IMR-90 (cell line): ENCODE measurements at regions not wholly inside any gene's neighbourhood (a gene's known extent, or its start where the extent isn't known, plus 50 kb on each side); places are given as distances from the start of the nearest gene placed in this dataset.

Experiments
- ATAC-seq: fragments of 200-7000 bp; cut with Tn5 transposase; 2 replicates; pipeline ENCODE4 v1.9.1; 2020; ENCODE audit warnings: low read depth, mild to moderate bottlenecking, moderate library complexity
- BruUV-seq: library from RNA; stranded (reverse); fragments of 400-500 nt; replicated peaks from 2 replicates; lab custom pipeline; 2021; lab: Mats Ljungman, UMichigan
- CTCF ChIA-PET: fragments of 300-600 bp; formaldehyde crosslinking; extraction: SDS; loops from one replicate; lab custom pipeline; 2021; ENCODE audit warnings: antibody characterized with exemption; lab: Yijun Ruan, JAX
- POLR2A ChIA-PET: fragments of 300-600 bp; sonication (Branson Sonifier 250); formaldehyde crosslinking; loops from one replicate; lab custom pipeline; 2022; ENCODE audit warnings: antibody characterized with exemption; ENCODE audit not compliant: unreplicated experiment; lab: Charles Lee
- DNase-seq: peaks from one replicate; pipeline ENCODE4 v3.0.0; 2013
- H2AFZ ChIP-seq: replicated peaks from 2 replicates; pipeline ENCODE3; 2013; ENCODE audit warnings: low read length, mild to moderate bottlenecking; ENCODE audit not compliant: poor library complexity
- H2AK5ac ChIP-seq: 2 replicates; pipeline ENCODE4 v1.6.1; 2013; ENCODE audit warnings: low read depth, low read length, inconsistent platforms
- H2AK9ac ChIP-seq: replicated peaks from 2 replicates; pipeline ENCODE3; 2013; ENCODE audit warnings: mild to moderate bottlenecking, low read depth, low read length, moderate library complexity; ENCODE audit not compliant: poor library complexity
- H2BK120ac ChIP-seq: 2 replicates; pipeline ENCODE4 v1.6.1; 2013; ENCODE audit warnings: low read depth, low read length, inconsistent platforms
- H2BK15ac ChIP-seq: 3 replicates; pipeline ENCODE4 v1.6.1; 2013; ENCODE audit warnings: low read depth, low read length, inconsistent platforms
- H2BK20ac ChIP-seq: 2 replicates; pipeline ENCODE4 v1.6.1; 2013; ENCODE audit warnings: low read depth, mild to moderate bottlenecking, inconsistent platforms, low read length, moderate library complexity
- H2BK5ac ChIP-seq: 2 replicates; pipeline ENCODE4 v1.6.1; 2013; ENCODE audit warnings: mild to moderate bottlenecking, low read depth, low read length, inconsistent platforms; ENCODE audit not compliant: poor library complexity, severe bottlenecking
- H3K14ac ChIP-seq: replicated peaks from 2 replicates; pipeline ENCODE4 v1.6.1; 2013; ENCODE audit warnings: low read depth, low read length, inconsistent platforms
- H3K18ac ChIP-seq: 2 replicates; pipeline ENCODE4 v1.6.1; 2013; ENCODE audit warnings: low read depth, low read length, control low read depth
- H3K23ac ChIP-seq: 2 replicates; pipeline ENCODE4 v1.6.1; 2013; ENCODE audit warnings: low read depth, low read length, inconsistent platforms
- H3K27ac ChIP-seq: 2 replicates; pipeline ENCODE4 v1.5.1; 2013; ENCODE audit warnings: mild to moderate bottlenecking, control low read depth, low read length; ENCODE audit not compliant: insufficient read depth
- H3K27me3 ChIP-seq: 2 replicates; pipeline ENCODE4 v1.6.1; 2013; ENCODE audit warnings: low read length; ENCODE audit not compliant: control insufficient read depth, insufficient read depth
- H3K36me3 ChIP-seq: 2 replicates; pipeline ENCODE4 v1.6.1; 2013; ENCODE audit warnings: low read length, mixed read lengths; ENCODE audit not compliant: control insufficient read depth, insufficient read depth
- H3K4ac ChIP-seq: 2 replicates; pipeline ENCODE4 v1.6.1; 2013; ENCODE audit warnings: low read depth, low read length, inconsistent platforms
- H3K4me1 ChIP-seq: 2 replicates; pipeline ENCODE4 v1.6.1; 2013; ENCODE audit warnings: low read length, mixed read lengths; ENCODE audit not compliant: control insufficient read depth, insufficient read depth
- H3K4me2 ChIP-seq: 2 replicates; pipeline ENCODE4 v1.6.1; 2013; ENCODE audit warnings: low read depth, mild to moderate bottlenecking, control low read depth, low read length, moderate library complexity
- H3K4me3 ChIP-seq: 2 replicates; pipeline ENCODE4 v1.5.1; 2013; ENCODE audit warnings: low read depth, mild to moderate bottlenecking, control low read depth, low read length, moderate library complexity; ENCODE audit not compliant: insufficient read depth
- H3K56ac ChIP-seq: 2 replicates; pipeline ENCODE4 v1.6.1; 2013; ENCODE audit warnings: low read length, inconsistent platforms; ENCODE audit not compliant: insufficient read depth; ENCODE audit errors: extremely low read depth
- H3K79me1 ChIP-seq, 2 experiments: 2 replicates each; pipeline ENCODE4 v1.6.1; 2013; ENCODE audit warnings: low read length in 2 of 2, inconsistent platforms in 1 of 2, low read depth in 1 of 2
- H3K9ac ChIP-seq: 2 replicates; pipeline ENCODE4 v1.6.1; 2013; ENCODE audit warnings: low read depth, low read length, control low read depth
- H3K9me1 ChIP-seq: 2 replicates; pipeline ENCODE4 v1.6.1; 2013; ENCODE audit warnings: low read length, inconsistent platforms; ENCODE audit not compliant: insufficient read depth
- H3K9me3 ChIP-seq: 2 replicates; pipeline ENCODE4 v1.6.1; 2013; ENCODE audit warnings: low read length; ENCODE audit not compliant: control insufficient read depth, insufficient read depth
- H4K20me1 ChIP-seq: 2 replicates; pipeline ENCODE4 v1.6.1; 2013; ENCODE audit warnings: low read length, inconsistent platforms; ENCODE audit not compliant: insufficient read depth
- H4K5ac ChIP-seq: 2 replicates; pipeline ENCODE4 v1.6.1; 2013; ENCODE audit warnings: mild to moderate bottlenecking, low read depth, low read length, control low read depth
- H4K8ac ChIP-seq, 2 experiments: 2 replicates each; pipeline ENCODE4 v1.6.1; 2013; ENCODE audit warnings: low read depth in 2 of 2, low read length in 2 of 2, control low read depth in 1 of 2, inconsistent platforms in 1 of 2
- H4K91ac ChIP-seq: 2 replicates; pipeline ENCODE4 v1.6.1; 2013; ENCODE audit warnings: low read depth, low read length, inconsistent platforms; ENCODE audit not compliant: insufficient read depth
- BHLHE40 ChIP-seq: fragments of 150-350 bp; IDR thresholded peaks from 2 replicates; pipeline ENCODE4 v1.6.1; 2016; ENCODE audit warnings: mild to moderate bottlenecking, low read depth, low read length
- CHD1 ChIP-seq: IDR thresholded peaks from 2 replicates; pipeline ENCODE4 v1.6.1; 2012; ENCODE audit warnings: low read depth, low read length, improper control_type of control experiment
- FOS ChIP-seq: fragments of 150-350 bp; IDR thresholded peaks from 2 replicates; pipeline ENCODE4 v1.6.1; 2016; ENCODE audit warnings: low read depth, low read length
- MAZ ChIP-seq: IDR thresholded peaks from 2 replicates; pipeline ENCODE4 v1.6.1; 2012; ENCODE audit warnings: low read depth, mild to moderate bottlenecking, low read length, improper control_type of control experiment, moderate library complexity, borderline replicate concordance
- MXI1 ChIP-seq: IDR thresholded peaks from 2 replicates; pipeline ENCODE4 v1.6.1; 2012; ENCODE audit warnings: low read depth, mild to moderate bottlenecking, low read length, moderate library complexity, borderline replicate concordance
- NFE2L2 ChIP-seq: fragments of 150-350 bp; IDR thresholded peaks from 2 replicates; pipeline ENCODE4 v1.6.1; 2016; ENCODE audit warnings: low read depth, mild to moderate bottlenecking, low read length
- POLR2A ChIP-seq: IDR thresholded peaks from 2 replicates; pipeline ENCODE4 v1.6.1; 2012; ENCODE audit warnings: mild to moderate bottlenecking, low read depth, low read length
- RAD21 ChIP-seq: IDR thresholded peaks from 2 replicates; pipeline ENCODE4 v1.6.1; 2012; ENCODE audit warnings: low read length, improper control_type of control experiment
- RFX5 ChIP-seq: IDR thresholded peaks from 2 replicates; pipeline ENCODE4 v1.8.0; 2012; ENCODE audit warnings: low read depth, mild to moderate bottlenecking, low read length, moderate library complexity
- SMC3 ChIP-seq: fragments of 150-350 bp; IDR thresholded peaks from 2 replicates; pipeline ENCODE4 v1.6.1; 2016; ENCODE audit warnings: low read depth, mild to moderate bottlenecking, antibody characterized with exemption, low read length, moderate library complexity
- WGBS, 2 experiments: methylation state at CpG; one replicate each; pipeline versions ENCODE4 v1.1.5 to v1.1.7; 2013; ENCODE audit warnings: missing lambda C conversion rate in 2 of 2; ENCODE audit not compliant: insufficient read length in 1 of 2; ENCODE audit errors: extremely low coverage in 2 of 2; 5-methylcytosine and 5-hydroxymethylcytosine counted together
- dilution Hi-C: fragments of 300-500 bp; cut with HindIII; formaldehyde crosslinking; loops from one replicate; pipeline ENCODE4 v1.14.3; 2018; ENCODE audit warnings: low sequenced_read_pairs; ENCODE audit not compliant: unreplicated experiment
- in situ Hi-C: fragments of 300-500 bp; cut with MboI; formaldehyde crosslinking; loops from 3 replicates; pipeline ENCODE4 v1.14.3; 2019; ENCODE audit warnings: low sequenced_read_pairs, inconsistent platforms, mixed read lengths
- intact Hi-C: fragments of 100-400 bp; cut with micrococcal nuclease; formaldehyde crosslinking; loops from 2 replicates; pipeline ENCODE4 v1.10.0; 2022
- TF ChIP-seq, protein P1 (sequence below): fragments of 150-350 bp; IDR thresholded peaks from 2 replicates; pipeline ENCODE4 v1.6.1; 2016; ENCODE audit warnings: low read depth, mild to moderate bottlenecking, low read length, moderate library complexity, borderline replicate concordance
- TF ChIP-seq, protein P2 (sequence below): fragments of 150-350 bp; IDR thresholded peaks from 2 replicates; pipeline ENCODE4 v1.6.1; 2017; ENCODE audit warnings: mild to moderate bottlenecking, antibody characterized with exemption, low read length, low read depth

DNA sequence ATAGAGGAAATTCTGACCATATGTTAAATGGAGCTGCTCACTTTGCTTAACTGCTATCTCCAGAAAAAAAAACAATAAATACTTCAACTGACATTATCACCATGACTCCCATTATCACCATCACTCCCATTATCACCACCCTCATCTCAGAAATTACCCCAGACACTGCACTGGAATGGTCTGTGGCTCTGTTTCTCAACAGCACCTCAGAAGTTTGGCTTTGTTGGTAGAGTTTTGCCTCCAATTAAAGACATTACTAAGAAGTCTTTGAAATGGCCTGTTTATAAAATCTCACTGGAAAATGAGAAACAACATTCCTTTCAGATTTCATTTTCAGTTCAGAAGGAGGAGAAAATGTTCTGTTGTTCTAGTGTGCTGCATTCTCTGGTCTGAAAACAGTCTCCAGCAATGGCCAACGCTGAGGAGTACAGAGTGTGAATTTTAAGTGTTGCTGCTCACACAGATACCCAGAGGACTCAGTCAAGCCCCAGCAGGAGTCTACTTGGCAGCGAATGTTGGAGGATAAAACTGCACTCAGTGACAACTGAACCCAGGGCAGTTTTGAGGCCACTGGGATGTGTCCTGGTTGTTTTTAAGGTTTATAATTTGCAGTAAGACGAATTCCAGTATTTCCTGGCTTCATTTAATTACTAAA is 364.5 kb upstream of the CDH2 start:
- WGBS, 2 experiments, result 0% methylated on average over 1 of the region's 3 CpGs; no CpG with 5 or more reads in 1 of the 2 experiments
- CTCF ChIA-PET, result no interaction called here
- no peak overlapping the region for H3K4me3 ChIP-seq

More for the DNA sequence above, 364.5 kb upstream of the CDH2 start:
- no peaks in the 10 kb centered on the region for H3K9me1 ChIP-seq
- no peak overlapping the region for H4K91ac ChIP-seq
- no peak overlapping the region for H4K8ac ChIP-seq
- H2AK5ac ChIP-seq, result no peak overlapping the region
- no peak overlapping the region for H2AK9ac ChIP-seq
- no peak overlapping the region for H2BK5ac ChIP-seq
- H2BK120ac ChIP-seq, result no peak overlapping the region
- TF ChIP-seq BHLHE40 (no peak), POLR2A (no peak), MXI1 (no peak), SMC3 (no peak), NFE2L2 (no peak), FOS (no peak), RFX5 (no peak), CHD1 (no peak), RAD21 (no peak), MAZ (no peak)
- TF ChIP-seq, protein P1, sequence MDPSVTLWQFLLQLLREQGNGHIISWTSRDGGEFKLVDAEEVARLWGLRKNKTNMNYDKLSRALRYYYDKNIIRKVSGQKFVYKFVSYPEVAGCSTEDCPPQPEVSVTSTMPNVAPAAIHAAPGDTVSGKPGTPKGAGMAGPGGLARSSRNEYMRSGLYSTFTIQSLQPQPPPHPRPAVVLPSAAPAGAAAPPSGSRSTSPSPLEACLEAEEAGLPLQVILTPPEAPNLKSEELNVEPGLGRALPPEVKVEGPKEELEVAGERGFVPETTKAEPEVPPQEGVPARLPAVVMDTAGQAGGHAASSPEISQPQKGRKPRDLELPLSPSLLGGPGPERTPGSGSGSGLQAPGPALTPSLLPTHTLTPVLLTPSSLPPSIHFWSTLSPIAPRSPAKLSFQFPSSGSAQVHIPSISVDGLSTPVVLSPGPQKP, result no peak
- TF ChIP-seq, protein P2, sequence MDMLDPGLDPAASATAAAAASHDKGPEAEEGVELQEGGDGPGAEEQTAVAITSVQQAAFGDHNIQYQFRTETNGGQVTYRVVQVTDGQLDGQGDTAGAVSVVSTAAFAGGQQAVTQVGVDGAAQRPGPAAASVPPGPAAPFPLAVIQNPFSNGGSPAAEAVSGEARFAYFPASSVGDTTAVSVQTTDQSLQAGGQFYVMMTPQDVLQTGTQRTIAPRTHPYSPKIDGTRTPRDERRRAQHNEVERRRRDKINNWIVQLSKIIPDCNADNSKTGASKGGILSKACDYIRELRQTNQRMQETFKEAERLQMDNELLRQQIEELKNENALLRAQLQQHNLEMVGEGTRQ, result no peak
- no peak overlapping the region; the same call in 1 of the 2 replicates for H3K4me2 ChIP-seq
- no peaks in the 10 kb centered on the region for H3K36me3 ChIP-seq
- intact Hi-C loops (no loop called here), dilution Hi-C loops (no loop called here), in situ Hi-C loops (no loop called here)
- no peak overlapping the region for H3K4ac ChIP-seq
- BruUV-seq, result no TSS peak
- POLR2A ChIA-PET, result no interaction called here
- H3K79me1 ChIP-seq, result no peaks in the 10 kb centered on the region
- H4K20me1 ChIP-seq, result no peaks in the 10 kb centered on the region
- DNase-seq (no peak), ATAC-seq (peak; percentile 65)
- H3K9me3 ChIP-seq, result no peaks in the 10 kb centered on the region
- no peak overlapping the region for H3K18ac ChIP-seq
- H2BK15ac ChIP-seq, result no peak overlapping the region
- no peak overlapping the region for H3K9ac ChIP-seq
- H3K27me3 ChIP-seq, result no peaks in the 10 kb centered on the region
- H4K5ac ChIP-seq, result no peak overlapping the region
- H2BK20ac ChIP-seq, result no peak overlapping the region
- H3K4me1 ChIP-seq, result no peaks in the 10 kb centered on the region
- H3K56ac ChIP-seq, result no peak overlapping the region
- no peak overlapping the region for H3K27ac ChIP-seq
- no peak overlapping the region for H3K14ac ChIP-seq
- H2AFZ ChIP-seq, result no peak overlapping the region
- no peak overlapping the region for H3K23ac ChIP-seq
